PC-9 (cell line): ENCODE measurements at regions not wholly inside any gene's neighbourhood (a gene's known extent, or its start where the extent isn't known, plus 50 kb on each side); places are given as distances from the start of the nearest gene placed in this dataset.

ENCODE experiments used
- EZH2 ChIP-seq: fragments of 200-600 bp; sonication (generic); IDR thresholded peaks from 2 replicates; pipeline ENCODE4 v1.8.0; 2017; ENCODE audit warnings: antibody characterized with exemption, low read depth
- TF ChIP-seq, protein P1 (sequence below): fragments of 200-600 bp; sonication (generic); conservative IDR thresholded peaks from 2 replicates; pipeline ENCODE4 v1.6.1; 2017; ENCODE audit warnings: mixed run types, antibody characterized with exemption, mild to moderate bottlenecking, moderate library complexity

DNA sequence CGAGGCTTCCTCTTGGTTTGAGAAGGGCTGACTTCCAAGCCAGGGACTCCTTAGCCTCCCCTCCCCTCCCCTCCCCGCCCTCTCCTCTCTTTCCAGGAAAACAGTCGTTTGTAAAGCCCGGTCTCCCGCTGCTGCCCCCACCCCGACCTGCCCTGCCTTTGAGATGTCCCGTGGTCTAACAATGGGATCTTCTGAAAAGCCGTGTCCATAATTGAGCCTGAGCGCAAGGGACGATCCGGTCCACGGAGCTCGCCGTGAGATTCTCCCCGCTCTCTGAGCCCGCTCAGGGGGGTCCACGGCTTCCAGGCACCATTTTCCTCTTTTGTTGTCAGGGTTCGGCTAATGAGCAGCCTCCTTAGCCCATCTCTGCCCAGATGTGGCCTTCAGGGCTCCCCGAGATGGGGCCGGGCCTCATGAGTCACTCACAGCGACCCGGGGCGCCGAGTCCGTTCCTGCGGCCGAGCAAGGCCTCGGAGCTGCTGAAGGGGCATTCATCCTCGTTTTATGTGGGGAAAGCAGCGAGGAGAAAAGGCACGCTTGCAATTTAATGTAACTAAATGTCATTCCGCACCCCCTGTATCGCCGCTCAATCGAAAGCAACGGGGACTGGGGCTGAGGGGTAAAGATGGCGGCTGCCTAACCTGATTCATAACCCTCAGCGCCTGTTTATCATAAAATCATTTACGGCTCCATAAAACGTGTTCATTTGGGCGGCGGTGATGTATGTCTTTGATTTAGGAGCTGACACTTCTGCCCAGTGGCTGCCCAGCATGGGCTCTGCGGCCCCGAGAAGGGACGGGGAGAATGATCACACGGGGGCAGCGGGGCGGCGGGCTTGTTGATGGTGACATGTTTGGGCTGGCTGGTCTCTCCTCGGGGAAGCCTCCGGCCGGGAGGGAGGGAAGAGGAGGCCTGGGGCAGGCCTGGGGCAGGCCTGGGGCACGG lies 232.6 kb upstream of the C1orf174 start:
- no peak for TF ChIP-seq EZH2
- TF ChIP-seq, protein P1, sequence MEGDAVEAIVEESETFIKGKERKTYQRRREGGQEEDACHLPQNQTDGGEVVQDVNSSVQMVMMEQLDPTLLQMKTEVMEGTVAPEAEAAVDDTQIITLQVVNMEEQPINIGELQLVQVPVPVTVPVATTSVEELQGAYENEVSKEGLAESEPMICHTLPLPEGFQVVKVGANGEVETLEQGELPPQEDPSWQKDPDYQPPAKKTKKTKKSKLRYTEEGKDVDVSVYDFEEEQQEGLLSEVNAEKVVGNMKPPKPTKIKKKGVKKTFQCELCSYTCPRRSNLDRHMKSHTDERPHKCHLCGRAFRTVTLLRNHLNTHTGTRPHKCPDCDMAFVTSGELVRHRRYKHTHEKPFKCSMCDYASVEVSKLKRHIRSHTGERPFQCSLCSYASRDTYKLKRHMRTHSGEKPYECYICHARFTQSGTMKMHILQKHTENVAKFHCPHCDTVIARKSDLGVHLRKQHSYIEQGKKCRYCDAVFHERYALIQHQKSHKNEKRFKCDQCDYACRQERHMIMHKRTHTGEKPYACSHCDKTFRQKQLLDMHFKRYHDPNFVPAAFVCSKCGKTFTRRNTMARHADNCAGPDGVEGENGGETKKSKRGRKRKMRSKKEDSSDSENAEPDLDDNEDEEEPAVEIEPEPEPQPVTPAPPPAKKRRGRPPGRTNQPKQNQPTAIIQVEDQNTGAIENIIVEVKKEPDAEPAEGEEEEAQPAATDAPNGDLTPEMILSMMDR, result no peak
